ENCODE measurements at regions not wholly inside any gene's neighbourhood (a gene's known extent, or its start where the extent isn't known, plus 50 kb on each side); places are given as distances from the start of the nearest gene placed in this dataset.

DNA sequence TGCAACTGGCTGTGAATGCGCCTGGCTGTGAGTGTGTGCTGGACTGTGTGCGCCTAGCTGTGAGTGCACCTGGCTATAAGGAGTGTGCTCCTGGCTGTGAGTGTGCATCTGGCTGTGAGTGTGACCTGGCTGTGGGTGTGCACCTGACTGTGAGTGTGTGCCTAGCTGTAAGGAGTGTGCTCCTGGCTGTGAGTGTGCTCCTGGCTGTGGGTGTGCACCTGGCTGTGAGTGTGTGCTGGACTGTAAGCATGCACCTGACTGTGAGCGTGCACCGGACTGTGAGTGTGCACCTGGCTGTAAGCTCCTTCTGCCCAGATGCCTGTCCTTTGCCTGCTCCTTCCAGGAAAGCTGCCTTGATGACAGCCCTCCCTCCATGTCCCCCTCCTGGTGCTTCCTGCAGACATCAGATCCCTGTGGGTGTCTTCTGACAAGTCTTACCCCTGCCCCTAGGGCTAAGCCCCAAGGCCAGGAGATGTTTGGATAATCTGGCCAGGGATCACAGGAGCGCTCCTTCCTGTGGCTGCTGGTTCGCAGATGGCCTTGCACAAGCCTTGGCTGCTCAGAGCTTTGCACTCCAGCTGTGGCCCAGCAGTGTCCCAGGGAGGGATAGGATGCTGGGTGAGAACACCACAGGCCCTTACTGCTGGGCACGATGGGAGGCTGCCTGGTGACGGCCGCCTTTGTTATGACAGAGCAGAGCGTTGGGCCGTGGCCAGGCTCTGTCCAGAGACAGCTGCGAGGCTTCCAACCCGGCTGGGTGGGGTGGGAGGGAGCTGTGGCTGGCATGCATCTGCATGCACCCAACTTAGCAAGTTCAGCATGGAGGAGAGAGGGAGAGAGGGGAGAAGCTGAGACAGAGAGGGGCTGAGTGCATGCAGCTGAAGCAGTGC is 89.9 kb downstream of the GLI2 start:
- H3K27ac ChIP-seq, result no peak overlapping the region
- H3K4me3 ChIP-seq, result no peak overlapping the region
- WGBS, 10 experiments, result 25 to 100% (median 79%) methylated on average over 1 to 3 of the region's 13 CpGs; no CpG with 5 or more reads in 4 of the 10 experiments
- in situ Hi-C loops (cut with MboI; ENCODE audit: low pct_unique_long_range_greater_than_20kb in 2 of 9, low sequenced_read_pairs in 9 of 9, unreplicated experiment in 9 of 9), result no loop called here
- ATAC-seq (replicated peaks in 6 of 8), result peak; percentile 66 to 90 (median 82)
- peaks cover 35 to 42% of the 10 kb centered on the region in 2 donors for H3K4me1 ChIP-seq (replicated peaks in 1 of 2)

DNA sequence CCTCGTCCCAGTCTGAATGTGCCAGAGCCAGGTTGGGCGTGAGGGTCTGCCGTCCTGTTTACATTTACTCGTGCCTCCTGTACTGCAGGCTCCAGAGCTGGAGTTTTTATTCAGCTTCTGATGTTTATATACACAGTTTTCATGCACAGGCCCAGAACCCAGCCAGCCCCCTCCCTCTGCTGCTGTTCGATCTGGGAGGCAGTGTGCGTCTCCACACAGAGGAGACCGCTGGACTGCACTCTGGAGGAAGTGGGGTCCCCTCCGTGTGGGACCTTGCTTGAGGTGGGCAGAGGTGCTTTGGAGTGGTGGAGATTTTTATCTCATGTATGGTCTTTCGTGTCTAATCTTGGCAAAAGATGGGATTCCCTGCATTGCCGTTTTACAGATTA is 90.6 kb downstream of the GLI2 start:
- Histone ChIP-seq H3K4me1 (replicated peaks in 1 of 2) (peaks cover 33 to 38% of the 10 kb centered on the region in 2 donors), H3K27ac (no peak overlapping the region), H3K4me3 (no peak overlapping the region)
- WGBS, 10 experiments, result 67 to 94% (median 76%) methylated on average over 2 to 5 of the region's 10 CpGs; no CpG with 5 or more reads in 6 of the 10 experiments
- in situ Hi-C loops (cut with MboI; ENCODE audit: low pct_unique_long_range_greater_than_20kb in 2 of 9, low sequenced_read_pairs in 9 of 9, unreplicated experiment in 9 of 9), result no loop called here
- ATAC-seq (replicated peaks in 6 of 8), result peak in 2 of 8 experiments; percentile 4 to 10

GRCh38 chr2:120826716-120827410 is 91.2 kb downstream of the GLI2 start:
- no peak overlapping the region for H3K4me3 ChIP-seq
- no peak for ATAC-seq (replicated peaks in 6 of 8)
- in situ Hi-C loops (cut with MboI; ENCODE audit: low pct_unique_long_range_greater_than_20kb in 2 of 9, low sequenced_read_pairs in 9 of 9, unreplicated experiment in 9 of 9), result no loop called here
- peaks cover 33 to 38% of the 10 kb centered on the region in 2 donors for H3K4me1 ChIP-seq (replicated peaks in 1 of 2)
- WGBS, 10 experiments, result 70 to 100% (median 93%) methylated on average over 2 to 10 of the region's 18 CpGs; no CpG with 5 or more reads in 4 of the 10 experiments
- H3K27ac ChIP-seq, result no peak overlapping the region

DNA sequence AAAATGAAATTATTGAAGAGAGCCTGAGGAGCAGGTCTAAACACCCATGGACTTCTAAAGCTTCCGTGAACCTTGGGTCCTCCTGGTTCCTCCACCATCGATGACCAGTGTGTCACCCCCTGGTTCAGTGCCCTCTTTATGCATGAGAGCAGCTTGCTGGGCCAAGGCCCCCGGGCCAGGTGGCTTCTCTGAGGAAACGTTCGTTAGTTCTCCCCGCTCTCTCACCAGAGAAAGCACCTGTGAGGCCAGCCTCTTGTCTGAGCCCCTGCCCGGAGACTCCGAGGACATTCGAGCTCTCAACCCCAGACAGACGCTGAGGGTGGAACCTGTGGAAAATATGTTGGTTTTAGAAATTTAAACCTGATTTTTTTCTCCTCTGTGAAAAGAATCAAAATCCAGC is 92.4 kb downstream of the GLI2 start:
- Histone ChIP-seq H3K4me1 (replicated peaks in 1 of 2) (peaks cover 33% of the 10 kb centered on the region in 2 donors), H3K4me3 (no peak overlapping the region), H3K27ac (no peak overlapping the region)
- no peak for ATAC-seq (replicated peaks in 6 of 8)
- in situ Hi-C loops (cut with MboI; ENCODE audit: low pct_unique_long_range_greater_than_20kb in 2 of 9, low sequenced_read_pairs in 9 of 9, unreplicated experiment in 9 of 9), result no loop called here
- 60 to 100% (median 98%) methylated on average over 1 to 7 of the region's 10 CpGs; no CpG with 5 or more reads in 5 of the 10 experiments for WGBS, 10 experiments

- H3K4me1 ChIP-seq (replicated peaks in 1 of 2), result peaks cover 30 to 33% of the 10 kb centered on the region in 2 donors
- no peak overlapping the region for H3K27ac ChIP-seq
These were observed 93.4 kb downstream of the GLI2 start for GRCh38 chr2:120828829-120829632.

DNA sequence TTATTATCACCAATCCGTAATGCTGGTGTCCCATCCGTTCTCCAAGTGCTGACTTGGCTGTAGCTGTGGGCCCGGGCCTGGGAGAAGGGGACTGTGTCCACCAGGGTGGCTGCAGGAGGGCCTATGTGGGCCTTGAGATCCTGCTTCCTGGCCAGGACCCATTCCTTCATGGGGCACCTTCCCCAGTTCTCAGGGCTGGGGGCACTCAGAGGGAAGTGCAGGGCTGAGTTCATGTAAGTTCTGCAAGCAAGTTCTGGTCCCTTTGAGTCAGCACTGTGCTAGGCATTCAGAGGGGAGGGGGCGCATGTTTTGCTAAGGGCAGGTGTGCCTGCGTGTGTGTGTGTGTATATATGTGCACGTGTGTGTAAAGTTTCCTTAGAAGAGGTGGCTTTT is 94.0 kb downstream of the GLI2 start:
- in situ Hi-C loops (cut with MboI; ENCODE audit: low pct_unique_long_range_greater_than_20kb in 2 of 9, low sequenced_read_pairs in 9 of 9, unreplicated experiment in 9 of 9), result no loop called here
- H3K27ac ChIP-seq, result no peak overlapping the region
- ATAC-seq (replicated peaks in 6 of 8), result no peak
- peaks cover 30 to 33% of the 10 kb centered on the region in 2 donors for H3K4me1 ChIP-seq (replicated peaks in 1 of 2)
- WGBS, 10 experiments, result 87 to 100% (median 94%) methylated on average over 2 to 4 of the region's 6 CpGs; no CpG with 5 or more reads in 7 of the 10 experiments
- no peak overlapping the region for H3K4me3 ChIP-seq

More at GRCh38 chr2:120828829-120829632, 93.4 kb downstream of the GLI2 start:
- peak in 4 of 8 experiments; percentile 17 to 42 (median 40) for ATAC-seq (replicated peaks in 6 of 8)
- no peak overlapping the region for H3K4me3 ChIP-seq
- WGBS, 10 experiments, result 71 to 96% (median 92%) methylated on average over 1 to 6 of the region's 14 CpGs; no CpG with 5 or more reads in 3 of the 10 experiments
- in situ Hi-C loops (cut with MboI; ENCODE audit: low pct_unique_long_range_greater_than_20kb in 2 of 9, low sequenced_read_pairs in 9 of 9, unreplicated experiment in 9 of 9), result no loop called here

DNA sequence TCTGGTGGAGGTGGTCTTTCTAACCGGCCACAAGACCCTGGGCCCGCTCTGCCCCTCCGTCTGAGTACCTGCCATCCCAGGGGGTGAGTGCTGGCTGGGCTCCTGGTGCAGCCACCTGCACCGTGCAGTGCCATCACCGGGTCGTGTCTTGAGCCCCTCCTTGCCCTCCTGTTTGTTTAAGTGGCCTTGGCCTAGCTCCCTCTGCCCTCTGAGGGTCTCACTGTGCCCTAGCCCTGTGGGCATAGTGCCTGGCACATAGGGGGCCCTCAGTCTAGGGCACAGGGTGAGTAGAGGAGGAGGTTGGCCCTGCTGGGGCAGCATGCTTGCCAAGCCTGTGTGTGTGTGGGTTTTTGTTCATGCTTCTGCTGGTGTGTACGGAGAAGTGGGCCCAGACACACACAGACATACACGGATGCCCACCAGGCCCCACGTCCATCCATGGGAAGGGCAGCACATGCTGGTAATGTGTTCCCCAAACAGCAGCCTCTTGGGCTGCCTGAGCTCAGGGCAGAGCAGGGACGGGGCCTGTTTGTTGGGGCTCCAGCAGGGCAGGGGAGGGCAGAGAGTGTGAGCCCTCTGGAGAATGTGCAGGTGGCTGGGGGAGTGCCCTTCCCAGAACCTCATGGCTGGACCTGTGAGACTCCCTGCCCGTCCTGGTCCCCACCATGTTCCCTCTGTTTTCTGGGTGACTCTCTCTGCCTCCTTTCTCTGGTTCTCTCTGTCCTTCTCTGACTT is 94.6 kb downstream of the GLI2 start:
- WGBS, 10 experiments, result 100% methylated on average over 1 to 2 of the region's 11 CpGs; no CpG with 5 or more reads in 5 of the 10 experiments
- Histone ChIP-seq H3K4me1 (replicated peaks in 1 of 2) (peaks cover 30 to 32% of the 10 kb centered on the region in 2 donors), H3K4me3 (no peak overlapping the region), H3K27ac (no peak overlapping the region)
- ATAC-seq (replicated peaks in 6 of 8), result no peak
- in situ Hi-C loops (cut with MboI; ENCODE audit: low pct_unique_long_range_greater_than_20kb in 2 of 9, low sequenced_read_pairs in 9 of 9, unreplicated experiment in 9 of 9), result no loop called here

DNA sequence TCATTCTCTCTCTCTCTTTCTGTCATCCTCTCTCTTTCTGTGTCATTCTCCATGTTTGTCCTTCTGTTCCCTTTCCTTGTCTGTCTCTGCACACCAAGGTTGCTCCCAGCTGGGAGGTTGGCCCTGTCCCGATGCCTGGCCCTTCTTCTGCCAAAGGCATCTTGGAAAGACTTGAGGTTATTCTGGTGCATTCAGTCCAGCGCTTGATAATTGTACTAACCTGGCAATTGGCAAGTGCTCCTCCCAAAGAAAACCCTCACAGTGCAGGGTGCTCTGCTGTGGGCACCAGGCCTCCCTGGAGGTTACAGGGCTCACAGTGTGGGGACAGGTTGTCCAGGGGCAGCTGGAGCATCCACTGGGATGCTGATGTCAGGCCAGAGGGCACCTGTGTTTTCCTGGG is 95.4 kb downstream of the GLI2 start:
- in situ Hi-C loops (cut with MboI; ENCODE audit: low pct_unique_long_range_greater_than_20kb in 2 of 9, low sequenced_read_pairs in 9 of 9, unreplicated experiment in 9 of 9), result no loop called here
- Histone ChIP-seq H3K27ac (no peak overlapping the region), H3K4me1 (replicated peaks in 1 of 2) (peaks cover 24% of the 10 kb centered on the region in 2 donors), H3K4me3 (no peak overlapping the region)
- no peak for ATAC-seq (replicated peaks in 6 of 8)
- WGBS, 10 experiments, result 38 to 100% (median 75%) methylated on average over 2 of the region's 2 CpGs; no CpG with 5 or more reads in 3 of the 10 experiments

DNA sequence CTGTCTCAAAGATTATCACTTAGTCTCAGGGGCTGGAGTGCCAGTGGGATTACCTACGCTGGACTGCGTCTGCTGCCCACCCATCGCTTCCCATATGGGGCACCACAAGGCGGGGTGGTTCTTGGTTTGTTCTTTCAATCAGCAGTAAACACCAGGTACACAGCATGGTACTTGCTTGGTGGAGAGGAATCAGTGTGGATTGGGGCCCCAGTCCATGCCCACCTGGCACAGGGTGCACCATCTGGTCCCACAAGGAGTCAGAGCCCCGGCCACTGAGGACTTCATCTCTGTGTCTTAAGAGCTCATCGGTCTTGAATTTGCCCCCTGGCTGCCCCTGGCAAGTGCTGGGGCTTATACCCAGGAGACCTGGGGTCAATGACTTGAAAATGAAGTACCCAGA is 96.2 kb downstream of the GLI2 start:
- WGBS, 10 experiments, result 93 to 100% (median 100%) methylated on average over 1 to 3 of the region's 6 CpGs; no CpG with 5 or more reads in 6 of the 10 experiments
- no peak for ATAC-seq (replicated peaks in 6 of 8)
- Histone ChIP-seq H3K27ac (no peak overlapping the region), H3K4me1 (replicated peaks in 1 of 2) (peaks cover 24 to 25% of the 10 kb centered on the region in 2 donors), H3K4me3 (no peak overlapping the region)
- in situ Hi-C loops (cut with MboI; ENCODE audit: low pct_unique_long_range_greater_than_20kb in 2 of 9, low sequenced_read_pairs in 9 of 9, unreplicated experiment in 9 of 9), result no loop called here

DNA sequence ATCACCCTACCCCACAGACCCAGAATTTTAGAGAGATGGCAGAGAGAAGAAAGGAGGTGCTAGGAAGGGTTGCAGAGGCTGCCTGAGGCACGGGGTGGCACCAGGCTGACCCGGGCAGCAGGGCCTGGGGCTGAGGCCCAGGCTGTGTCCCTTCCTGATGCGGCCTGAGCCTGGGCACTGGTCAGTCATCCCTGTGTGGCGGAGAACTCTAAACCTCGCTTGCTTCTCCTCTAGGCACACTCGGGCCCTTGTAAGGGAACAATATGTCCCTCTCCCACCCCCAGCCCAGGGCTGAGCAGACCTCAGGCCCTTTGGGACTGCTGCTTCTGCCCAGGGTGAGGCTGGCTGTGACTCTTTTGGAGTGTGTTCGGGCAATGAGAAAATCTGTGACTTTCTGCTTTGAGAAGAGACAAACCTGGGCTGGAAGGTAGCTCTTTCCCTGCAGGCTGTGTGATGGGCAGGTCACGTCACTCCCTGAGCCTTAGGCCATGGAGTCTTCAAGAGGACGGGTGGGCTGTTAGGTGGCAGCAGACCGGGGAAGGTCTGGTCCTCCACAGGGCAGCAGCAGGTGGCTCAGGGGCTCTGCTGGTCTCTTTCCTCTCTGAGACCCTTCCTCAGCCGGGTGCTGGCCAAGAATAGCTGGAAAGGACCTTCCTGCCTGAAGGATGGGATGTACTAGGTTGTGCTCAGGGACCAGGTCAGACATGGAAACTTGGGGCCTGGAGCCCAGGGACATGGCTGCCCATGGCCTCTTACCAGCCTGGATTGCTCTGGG is 96.8 kb downstream of the GLI2 start:
- WGBS, 10 experiments, result 100% methylated on average over 1 of the region's 11 CpGs; no CpG with 5 or more reads in 9 of the 10 experiments
- no peak overlapping the region for H3K4me3 ChIP-seq
- in situ Hi-C loops (cut with MboI; ENCODE audit: low pct_unique_long_range_greater_than_20kb in 2 of 9, low sequenced_read_pairs in 9 of 9, unreplicated experiment in 9 of 9), result no loop called here
- peaks cover 24 to 25% of the 10 kb centered on the region in 2 donors for H3K4me1 ChIP-seq (replicated peaks in 1 of 2)
- H3K27ac ChIP-seq, result no peak overlapping the region
- ATAC-seq (replicated peaks in 6 of 8), result no peak

DNA sequence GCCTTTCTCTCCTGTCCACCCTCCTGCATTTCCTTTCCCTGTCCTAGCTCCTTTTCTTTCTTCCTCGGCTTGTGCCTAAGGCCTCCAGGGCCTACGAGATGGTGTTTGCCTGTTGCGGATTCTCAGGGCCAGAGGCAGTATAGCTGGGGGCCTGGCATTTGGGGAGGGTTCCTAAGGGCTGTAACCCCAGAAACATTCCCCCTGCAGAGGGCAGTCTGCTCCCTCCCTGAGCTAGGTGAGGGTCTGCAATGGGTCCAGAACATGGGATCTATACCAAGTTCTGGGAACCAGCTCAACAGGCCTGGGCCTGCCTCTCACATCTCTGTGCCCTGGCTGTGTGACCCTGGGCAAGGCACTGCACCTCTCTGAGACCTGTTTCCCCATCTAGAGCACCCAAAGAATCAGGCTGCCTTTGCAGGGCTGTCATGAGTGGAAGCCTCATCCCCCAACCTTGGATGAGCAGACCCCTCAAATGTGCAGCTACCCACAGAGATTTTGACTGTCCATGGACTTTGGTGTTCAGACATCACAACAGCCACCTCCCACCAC is 97.5 kb downstream of the GLI2 start:
- Histone ChIP-seq H3K4me1 (replicated peaks in 1 of 2) (peaks cover 22 to 23% of the 10 kb centered on the region in 2 donors), H3K4me3 (no peak overlapping the region), H3K27ac (no peak overlapping the region)
- ATAC-seq (replicated peaks in 6 of 8), result no peak
- WGBS, 10 experiments, result 80 to 100% (median 100%) methylated on average over 1 to 3 of the region's 3 CpGs; no CpG with 5 or more reads in 5 of the 10 experiments
- in situ Hi-C loops (cut with MboI; ENCODE audit: low pct_unique_long_range_greater_than_20kb in 2 of 9, low sequenced_read_pairs in 9 of 9, unreplicated experiment in 9 of 9), result no loop called here

All from motor neuron (in vitro differentiated cells).